ENCODE measurements at regions not wholly inside any gene's neighbourhood (a gene's known extent, or its start where the extent isn't known, plus 50 kb on each side); places are given as distances from the start of the nearest gene placed in this dataset.

DNA sequence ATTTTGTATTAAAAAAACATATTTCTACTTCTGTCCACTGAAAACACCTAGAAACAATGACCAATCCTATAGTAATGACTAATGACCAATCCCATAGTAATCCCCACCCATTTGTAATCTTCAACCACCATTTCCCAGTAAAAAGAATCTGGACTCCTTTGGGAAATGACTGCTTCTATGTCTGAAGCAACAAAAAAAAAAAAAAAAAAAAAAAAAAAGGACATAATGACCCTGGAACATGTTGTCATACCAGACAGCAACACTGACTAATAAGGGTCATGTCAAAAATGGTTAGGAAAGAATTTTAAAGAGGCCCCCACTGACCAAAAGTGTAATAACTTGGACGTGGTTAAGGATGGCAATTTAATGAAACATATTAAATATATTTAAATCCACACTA lies 88.3 kb downstream of the TUBA3C start:
- intact Hi-C loops (cut with DNase I), result no loop called here
- FAIRE-seq (no peak), DNase-seq (no peak)
- Histone ChIP-seq H3K9me3 (ENCODE audit: control insufficient read depth in 2 of 3, insufficient read depth in 1 of 3, low read length in 3 of 3) (peaks cover 0 to 2% (median 0%) of the 10 kb centered on the region in 3 donors), H3K27me3 (ENCODE audit: control insufficient read depth, insufficient read depth, low read length) (no peaks in the 10 kb centered on the region), H3K36me3 (ENCODE audit: control insufficient read depth in 2 of 3, insufficient read depth in 3 of 3, low read length in 3 of 3) (no peaks in the 10 kb centered on the region), H3K4me3 (ENCODE audit: low read length in 3 of 3) (no peak overlapping the region), H3K9ac (ENCODE audit: low read length in 3 of 3) (no peak overlapping the region), H3K27ac (ENCODE audit: low read depth in 2 of 2, low read length in 2 of 2) (no peak overlapping the region), H3K4me1 (ENCODE audit: control insufficient read depth in 2 of 3, insufficient read depth in 2 of 3, low read depth in 1 of 3, low read length in 3 of 3) (no peaks in the 10 kb centered on the region)
- TF ChIP-seq CTCF (IDR thresholded peaks at IDR 0.05; ENCODE audit: borderline replicate concordance, extremely low read depth, insufficient read depth), result no peak

DNA sequence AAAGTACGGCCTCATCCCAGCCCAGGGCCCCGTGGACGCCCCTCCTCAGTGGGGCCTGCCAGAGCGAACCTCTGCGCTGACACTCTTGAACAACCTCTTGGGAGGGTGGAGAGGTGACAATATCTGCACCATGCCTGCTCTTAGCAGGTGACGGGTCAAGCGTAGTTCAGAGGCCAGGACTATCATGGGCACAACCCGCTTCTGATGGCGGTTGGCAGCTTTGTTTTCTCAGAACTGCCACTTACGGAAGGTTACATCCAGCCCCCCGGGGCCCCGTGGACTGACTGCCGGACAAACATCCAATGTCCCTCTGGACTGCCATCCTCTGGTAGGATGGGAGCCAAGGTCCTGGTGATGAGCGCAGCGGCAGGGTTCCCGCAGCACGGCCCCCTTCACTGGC lies 91.1 kb downstream of the TUBA3C start:
- TF ChIP-seq CTCF (IDR thresholded peaks at IDR 0.05; ENCODE audit: borderline replicate concordance, extremely low read depth, insufficient read depth), result no peak
- H3K36me3 ChIP-seq (ENCODE audit: control insufficient read depth in 2 of 3, insufficient read depth in 3 of 3, low read length in 3 of 3), result no peaks in the 10 kb centered on the region
- H3K27ac ChIP-seq (ENCODE audit: low read depth in 2 of 2, low read length in 2 of 2), result no peak overlapping the region
- no peak overlapping the region for H3K9ac ChIP-seq (ENCODE audit: low read length in 3 of 3)
- no peak for FAIRE-seq
- H3K4me1 ChIP-seq (ENCODE audit: control insufficient read depth in 2 of 3, insufficient read depth in 2 of 3, low read depth in 1 of 3, low read length in 3 of 3), result no peaks in the 10 kb centered on the region
- H3K4me3 ChIP-seq (ENCODE audit: low read length in 3 of 3), result no peak overlapping the region
- DNase-seq, result no peak
- H3K9me3 ChIP-seq (ENCODE audit: control insufficient read depth in 2 of 3, insufficient read depth in 1 of 3, low read length in 3 of 3), result peaks cover 0 to 2% (median 0%) of the 10 kb centered on the region in 3 donors
- intact Hi-C loops (cut with DNase I), result no loop called here
- no peaks in the 10 kb centered on the region for H3K27me3 ChIP-seq (ENCODE audit: control insufficient read depth, insufficient read depth, low read length)

- no peak overlapping the region for H3K4me3 ChIP-seq (ENCODE audit: low read length in 3 of 3)
- no peak overlapping the region for H3K27ac ChIP-seq (ENCODE audit: low read depth in 2 of 2, low read length in 2 of 2)
- FAIRE-seq (no peak), DNase-seq (no peak)
- TF ChIP-seq CTCF (IDR thresholded peaks at IDR 0.05; ENCODE audit: borderline replicate concordance, extremely low read depth, insufficient read depth), result peak; percentile 9
- no peaks in the 10 kb centered on the region for H3K27me3 ChIP-seq (ENCODE audit: control insufficient read depth, insufficient read depth, low read length)
- no peaks in the 10 kb centered on the region for H3K36me3 ChIP-seq (ENCODE audit: control insufficient read depth in 2 of 3, insufficient read depth in 3 of 3, low read length in 3 of 3)
- no peak overlapping the region for H3K9ac ChIP-seq (ENCODE audit: low read length in 3 of 3)
- H3K9me3 ChIP-seq (ENCODE audit: control insufficient read depth in 2 of 3, insufficient read depth in 1 of 3, low read length in 3 of 3), result peaks cover 0 to 2% (median 0%) of the 10 kb centered on the region in 3 donors
- no peaks in the 10 kb centered on the region for H3K4me1 ChIP-seq (ENCODE audit: control insufficient read depth in 2 of 3, insufficient read depth in 2 of 3, low read depth in 1 of 3, low read length in 3 of 3)
- intact Hi-C loops (cut with DNase I), result no loop called here
These were observed 92.3 kb downstream of the TUBA3C start for GRCh38 chr13:19089315-19089714.

DNA sequence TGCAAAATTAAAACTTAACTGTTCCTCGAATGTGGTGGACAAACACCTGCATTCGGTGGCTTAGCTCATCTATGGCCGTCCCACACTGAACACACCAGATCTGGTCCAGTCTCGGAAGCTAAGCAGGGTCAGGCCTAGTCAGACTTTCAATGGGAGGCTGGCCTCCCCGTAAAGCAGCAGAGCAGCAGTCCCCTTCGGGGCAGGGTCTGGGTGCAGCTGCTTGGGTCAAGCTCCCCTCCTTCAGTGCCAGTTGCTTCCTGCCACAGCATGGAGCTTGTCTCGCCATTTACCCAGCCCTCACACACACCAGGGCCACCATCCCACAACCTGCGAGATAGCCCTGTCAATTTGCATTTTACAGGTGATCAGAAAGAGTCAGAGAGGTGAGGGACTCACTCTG lies 93.2 kb downstream of the TUBA3C start:
- H3K9ac ChIP-seq (ENCODE audit: low read length in 3 of 3), result no peak overlapping the region
- no peak for FAIRE-seq
- no peaks in the 10 kb centered on the region for H3K4me1 ChIP-seq (ENCODE audit: control insufficient read depth in 2 of 3, insufficient read depth in 2 of 3, low read depth in 1 of 3, low read length in 3 of 3)
- H3K27me3 ChIP-seq (ENCODE audit: control insufficient read depth, insufficient read depth, low read length), result no peaks in the 10 kb centered on the region
- no peak overlapping the region for H3K4me3 ChIP-seq (ENCODE audit: low read length in 3 of 3)
- no peak overlapping the region for H3K27ac ChIP-seq (ENCODE audit: low read depth in 2 of 2, low read length in 2 of 2)
- TF ChIP-seq CTCF (IDR thresholded peaks at IDR 0.05; ENCODE audit: borderline replicate concordance, extremely low read depth, insufficient read depth), result no peak
- intact Hi-C loops (cut with DNase I), result no loop called here
- H3K36me3 ChIP-seq (ENCODE audit: control insufficient read depth in 2 of 3, insufficient read depth in 3 of 3, low read length in 3 of 3), result no peaks in the 10 kb centered on the region
- DNase-seq, result peak in 1 of 5 donors; percentile 35
- peaks cover 0 to 2% (median 0%) of the 10 kb centered on the region in 3 donors for H3K9me3 ChIP-seq (ENCODE audit: control insufficient read depth in 2 of 3, insufficient read depth in 1 of 3, low read length in 3 of 3)
